HG03342 (cell line): ENCODE measurements at regions not wholly inside any gene's neighbourhood (a gene's known extent, or its start where the extent isn't known, plus 50 kb on each side); places are given as distances from the start of the nearest gene placed in this dataset.

Experiments used
- ATAC-seq: cut with Tn5 transposase; IDR thresholded peaks from one replicate; pipeline ENCODE4 v1.9.1; 2021; ENCODE audit warnings: mild to moderate bottlenecking, moderate library complexity; ENCODE audit not compliant: unreplicated experiment

- ATAC-seq: no peak
These were observed 220.3 kb downstream of the OR13H1 start for GRCh38 chrX:131764216-131764615.

GRCh38 chrX:131778269-131779218 is 234.7 kb downstream of the OR13H1 start:
- ATAC-seq: peak; percentile 69

- no peak for ATAC-seq
These were observed 235.4 kb downstream of the OR13H1 start for GRCh38 chrX:131779306-131779705.

- ATAC-seq: no peak
These were observed 235.9 kb downstream of the OR13H1 start for GRCh38 chrX:131779741-131780140.

GRCh38 chrX:131782646-131783045 is 238.8 kb downstream of the OR13H1 start:
- no peak for ATAC-seq

GRCh38 chrX:131783555-131784308 is 239.4 kb upstream of the STK26 start:
- ATAC-seq: peak; percentile 53

GRCh38 chrX:131789664-131790063 is 233.4 kb upstream of the STK26 start:
- peak; percentile 37 for ATAC-seq

DNA sequence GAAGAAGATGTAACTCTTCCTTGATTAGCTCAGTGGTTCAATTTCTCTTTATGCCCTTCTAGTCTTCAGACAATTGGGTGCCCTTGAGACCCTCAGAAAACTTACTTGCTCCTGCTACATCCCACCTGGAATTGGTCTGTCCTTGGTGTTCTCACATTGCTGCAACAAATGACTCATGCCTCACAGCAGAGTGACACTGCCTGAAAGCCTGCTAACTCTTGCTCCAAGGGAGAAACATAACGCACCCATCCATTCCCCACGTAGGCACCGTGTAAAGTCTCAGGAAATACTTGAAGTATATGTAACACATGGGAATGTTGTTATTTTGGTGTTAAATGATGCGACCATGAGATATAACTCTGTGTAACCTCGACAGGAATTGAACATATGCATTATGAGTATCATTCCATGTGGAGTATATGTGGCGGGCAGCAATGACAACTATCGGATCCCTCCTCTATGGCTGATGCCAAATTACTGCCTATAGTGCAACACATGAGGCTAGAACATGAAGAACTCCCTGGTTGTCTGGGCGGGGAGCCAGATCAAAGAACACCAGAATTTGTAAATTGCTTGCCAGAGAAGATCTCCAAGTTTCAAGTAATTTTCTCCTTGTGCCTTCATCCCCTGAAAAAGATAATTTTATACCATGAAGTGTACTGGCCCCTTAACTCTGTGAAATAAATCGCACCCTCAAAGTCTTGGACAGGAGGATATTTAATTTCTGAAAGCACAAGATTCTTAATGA is 231.3 kb upstream of the STK26 start:
- ATAC-seq: no peak

DNA sequence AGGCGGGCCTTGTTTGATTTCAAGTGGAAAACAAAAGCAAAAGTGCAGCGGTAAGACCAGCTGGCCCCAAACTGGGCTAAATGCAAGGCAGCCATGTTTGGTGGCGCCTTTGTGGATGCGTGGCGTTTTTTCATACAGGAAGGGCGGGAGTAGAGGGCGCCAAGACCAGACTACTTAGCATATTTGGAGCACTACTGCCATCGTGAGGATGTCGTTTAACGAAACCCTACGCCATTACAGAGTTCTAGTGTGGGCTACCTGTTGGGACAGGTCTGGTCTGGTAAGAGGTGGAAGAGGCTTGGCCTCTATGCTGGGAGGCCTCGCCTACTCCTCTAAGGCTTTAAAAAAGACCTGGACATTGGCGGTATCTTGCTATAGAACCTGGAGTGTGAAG is 230.7 kb upstream of the STK26 start:
- ATAC-seq: peak; percentile 70

GRCh38 chrX:131792789-131793462 is 230.2 kb upstream of the STK26 start:
- ATAC-seq: peak; percentile 50

GRCh38 chrX:131795442-131796229 is 227.5 kb upstream of the STK26 start:
- ATAC-seq: no peak

GRCh38 chrX:131801066-131801465 is 222.0 kb upstream of the STK26 start:
- no peak for ATAC-seq

- no peak for ATAC-seq
These were observed 221.2 kb upstream of the STK26 start for GRCh38 chrX:131801911-131802310.

- peak; percentile 85 for ATAC-seq
These were observed 220.1 kb upstream of the STK26 start for GRCh38 chrX:131802836-131803626.

DNA sequence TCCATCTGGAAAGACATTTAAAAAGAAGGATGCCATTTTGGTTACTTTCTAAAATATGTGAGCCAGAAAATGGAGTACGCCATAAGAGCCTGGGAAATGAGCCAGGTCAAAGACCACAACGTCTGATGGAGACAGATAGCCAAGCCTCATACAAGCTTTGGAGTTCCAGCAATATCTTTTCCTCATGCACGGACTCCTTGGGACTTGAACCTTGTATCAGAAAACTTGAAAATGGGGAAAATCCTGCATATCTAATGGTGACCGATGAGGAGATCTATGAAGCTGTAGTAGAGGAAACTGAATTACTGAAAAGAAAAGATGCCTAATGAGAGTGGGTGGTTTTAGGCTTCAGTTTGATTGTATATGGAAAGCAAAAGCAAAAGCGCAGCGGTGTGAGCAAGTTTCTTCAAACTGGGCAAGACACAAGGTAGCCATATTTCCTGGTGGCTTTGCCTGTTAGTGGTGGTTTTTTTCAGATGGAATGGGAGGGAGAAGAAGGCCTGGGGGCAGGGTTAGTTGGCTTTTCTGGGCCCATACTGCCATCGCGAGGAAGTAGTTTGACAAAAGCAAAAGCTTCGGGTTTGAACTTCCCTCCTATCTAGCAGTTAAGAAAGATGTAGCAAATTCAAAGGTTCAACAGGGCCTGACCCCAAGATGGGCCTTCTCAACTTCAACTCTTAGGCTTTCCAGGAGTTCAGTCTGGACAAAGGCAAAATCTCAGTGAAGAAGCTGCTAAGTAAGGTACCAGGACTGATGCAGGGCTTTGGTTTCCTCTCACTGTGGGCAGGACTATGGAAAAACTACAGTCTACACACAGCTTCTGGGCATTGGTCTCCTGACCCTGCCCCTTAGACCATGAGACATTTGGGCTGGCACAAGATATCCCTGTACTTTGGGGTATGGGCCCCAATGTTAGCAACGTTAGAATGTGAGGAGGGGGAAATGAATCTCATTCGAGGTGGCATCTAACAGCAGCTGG is 210.0 kb upstream of the STK26 start:
- peak; percentile 89 for ATAC-seq

- peak; percentile 45 for ATAC-seq
These were observed 206.5 kb upstream of the STK26 start for GRCh38 chrX:131816551-131817136.

- ATAC-seq: no peak
These were observed 204.7 kb upstream of the STK26 start for GRCh38 chrX:131818297-131818936.
